HFF-Myc (cell line): ENCODE measurements at regions not wholly inside any gene's neighbourhood (a gene's known extent, or its start where the extent isn't known, plus 50 kb on each side); places are given as distances from the start of the nearest gene placed in this dataset.

Experiments
- DNase-seq: peaks from one replicate; pipeline ENCODE4 v3.0.0-alpha.2; 2011; ENCODE audit warnings: low read depth; ENCODE audit errors: extremely low read depth
- H3K4me3 ChIP-seq: replicated peaks from 2 replicates; pipeline ENCODE4 v1.5.1; 2011; ENCODE audit warnings: low read depth, mild to moderate bottlenecking, control low read depth, low read length
- TF ChIP-seq, protein P1 (sequence below): IDR thresholded peaks from 2 replicates; pipeline ENCODE4 v1.5.1; 2012; ENCODE audit warnings: mild to moderate bottlenecking, low read depth, low read length, control low read depth; ENCODE audit errors: missing control alignments

DNA sequence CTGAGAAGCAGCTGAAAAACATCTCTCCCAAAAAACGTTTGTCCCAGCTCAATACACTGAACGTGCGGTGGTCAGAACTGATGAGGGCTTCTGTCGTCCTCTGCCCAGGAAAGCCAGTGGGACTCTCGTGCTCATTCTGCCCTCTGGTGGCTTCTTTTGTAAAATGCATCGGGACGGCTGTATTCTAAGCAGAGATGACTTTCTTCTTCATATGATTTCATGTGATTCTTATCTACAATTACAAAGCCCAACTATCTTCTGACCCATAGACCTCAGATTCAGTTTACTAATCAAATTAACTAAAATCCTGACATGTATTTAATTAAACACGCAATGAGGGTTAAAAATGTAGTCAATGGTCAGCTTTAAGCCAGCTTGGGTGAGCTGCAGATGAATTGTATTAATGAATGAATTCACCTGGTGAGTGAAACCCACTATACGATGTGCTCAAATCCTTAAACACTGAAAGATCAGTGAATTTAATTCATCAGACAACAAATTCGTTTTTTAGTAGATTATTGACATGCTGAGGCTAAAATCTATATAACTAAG, 117.6 kb upstream of the FAM204A start:
- TF ChIP-seq, protein P1, sequence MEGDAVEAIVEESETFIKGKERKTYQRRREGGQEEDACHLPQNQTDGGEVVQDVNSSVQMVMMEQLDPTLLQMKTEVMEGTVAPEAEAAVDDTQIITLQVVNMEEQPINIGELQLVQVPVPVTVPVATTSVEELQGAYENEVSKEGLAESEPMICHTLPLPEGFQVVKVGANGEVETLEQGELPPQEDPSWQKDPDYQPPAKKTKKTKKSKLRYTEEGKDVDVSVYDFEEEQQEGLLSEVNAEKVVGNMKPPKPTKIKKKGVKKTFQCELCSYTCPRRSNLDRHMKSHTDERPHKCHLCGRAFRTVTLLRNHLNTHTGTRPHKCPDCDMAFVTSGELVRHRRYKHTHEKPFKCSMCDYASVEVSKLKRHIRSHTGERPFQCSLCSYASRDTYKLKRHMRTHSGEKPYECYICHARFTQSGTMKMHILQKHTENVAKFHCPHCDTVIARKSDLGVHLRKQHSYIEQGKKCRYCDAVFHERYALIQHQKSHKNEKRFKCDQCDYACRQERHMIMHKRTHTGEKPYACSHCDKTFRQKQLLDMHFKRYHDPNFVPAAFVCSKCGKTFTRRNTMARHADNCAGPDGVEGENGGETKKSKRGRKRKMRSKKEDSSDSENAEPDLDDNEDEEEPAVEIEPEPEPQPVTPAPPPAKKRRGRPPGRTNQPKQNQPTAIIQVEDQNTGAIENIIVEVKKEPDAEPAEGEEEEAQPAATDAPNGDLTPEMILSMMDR = peak; percentile 75
- no peak overlapping the region for H3K4me3 ChIP-seq
- DNase-seq = peak; percentile 27

GRCh38 chr10:118458957-118459641, 117.0 kb upstream of the FAM204A start:
- TF ChIP-seq, protein P1 = no peak
- no peak for DNase-seq
- H3K4me3 ChIP-seq = no peak overlapping the region

DNA sequence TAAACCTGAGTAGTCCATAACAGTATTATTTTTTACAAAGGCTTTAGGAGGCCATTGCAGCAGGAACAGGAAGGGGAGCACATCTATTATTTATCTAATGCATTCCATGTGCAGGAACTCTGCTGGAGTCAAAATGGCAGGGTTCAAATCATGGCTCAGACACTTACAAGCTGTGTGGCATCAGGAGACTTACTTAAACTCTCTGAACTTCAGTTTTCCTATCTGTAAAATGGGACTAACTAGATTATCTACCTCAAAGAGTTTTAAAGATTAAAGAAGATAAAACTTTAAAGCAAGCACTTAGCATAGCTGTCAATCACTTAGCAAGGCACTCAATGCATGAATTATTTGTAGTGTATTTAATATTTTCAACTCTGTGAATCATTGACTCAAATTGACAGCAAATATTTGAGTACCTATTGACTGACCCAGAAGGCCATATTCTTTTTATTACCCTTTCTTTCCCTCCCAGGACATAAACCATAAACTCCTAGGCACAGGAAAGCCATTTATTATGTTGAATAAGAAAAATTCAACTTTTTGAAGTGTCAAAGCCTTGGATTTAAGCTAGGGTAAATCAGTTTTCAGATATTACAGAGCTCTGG, 115.8 kb upstream of the FAM204A start:
- H3K4me3 ChIP-seq = no peak overlapping the region
- no peak for DNase-seq
- TF ChIP-seq, protein P1 = no peak

DNA sequence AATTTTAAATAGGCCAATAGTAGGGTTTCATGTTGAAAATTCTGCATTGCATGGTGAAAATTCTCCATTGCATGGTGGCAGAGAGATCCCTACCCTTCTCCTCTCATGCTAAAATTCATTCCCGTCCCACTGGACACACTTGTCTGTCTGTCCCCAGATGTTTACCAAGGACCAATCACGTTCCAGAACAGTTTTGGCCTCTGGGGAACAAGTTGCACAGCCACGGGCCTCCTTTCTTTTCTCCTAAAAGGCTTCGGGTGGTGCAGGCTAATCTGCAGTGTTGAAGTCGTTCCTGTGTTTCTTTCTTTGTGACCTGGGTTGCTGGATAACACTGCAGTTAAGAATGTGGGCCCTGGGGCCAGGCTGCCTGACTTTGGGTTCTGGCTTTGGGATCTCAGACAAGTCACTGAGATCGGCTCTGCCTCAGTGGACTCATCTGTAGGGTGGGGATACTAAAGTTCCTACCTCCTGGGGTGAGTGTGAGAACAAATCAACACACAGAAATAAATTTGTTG, 113.1 kb upstream of the FAM204A start:
- TF ChIP-seq, protein P1 = no peak
- no peak overlapping the region for H3K4me3 ChIP-seq
- DNase-seq = no peak

- H3K4me3 ChIP-seq = no peak overlapping the region
- no peak for DNase-seq
- TF ChIP-seq, protein P1 = no peak
Observed at GRCh38 chr10:118454211-118454610, 112.1 kb upstream of the FAM204A start.

- no peak for DNase-seq
- H3K4me3 ChIP-seq = no peak overlapping the region
- TF ChIP-seq, protein P1 = no peak
Observed at GRCh38 chr10:118452098-118452497, 110.0 kb upstream of the FAM204A start.
